ENCODE measurements at regions not wholly inside any gene's neighbourhood (a gene's known extent, or its start where the extent isn't known, plus 50 kb on each side); places are given as distances from the start of the nearest gene placed in this dataset.

DNA sequence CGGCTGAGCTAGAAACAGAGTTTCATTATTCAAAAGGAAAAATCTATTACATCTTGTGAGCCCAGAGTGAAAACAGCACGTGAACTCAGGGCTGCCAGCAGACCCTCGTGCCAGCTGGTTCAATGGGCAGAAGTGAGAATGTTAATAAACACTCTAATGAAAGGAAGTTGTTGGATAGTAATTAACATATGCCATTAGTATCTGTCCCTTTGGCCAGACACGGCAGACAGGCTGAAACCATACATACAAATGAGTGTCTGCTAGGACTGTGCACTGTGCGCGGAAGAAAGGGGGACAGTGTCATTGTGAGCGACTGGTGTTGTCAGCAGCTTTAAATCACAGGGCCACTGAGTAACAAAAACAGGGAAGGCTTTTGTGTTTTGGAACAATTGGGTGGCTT is 121.9 kb upstream of the TSC22D1 start:
- TF ChIP-seq, protein P1, sequence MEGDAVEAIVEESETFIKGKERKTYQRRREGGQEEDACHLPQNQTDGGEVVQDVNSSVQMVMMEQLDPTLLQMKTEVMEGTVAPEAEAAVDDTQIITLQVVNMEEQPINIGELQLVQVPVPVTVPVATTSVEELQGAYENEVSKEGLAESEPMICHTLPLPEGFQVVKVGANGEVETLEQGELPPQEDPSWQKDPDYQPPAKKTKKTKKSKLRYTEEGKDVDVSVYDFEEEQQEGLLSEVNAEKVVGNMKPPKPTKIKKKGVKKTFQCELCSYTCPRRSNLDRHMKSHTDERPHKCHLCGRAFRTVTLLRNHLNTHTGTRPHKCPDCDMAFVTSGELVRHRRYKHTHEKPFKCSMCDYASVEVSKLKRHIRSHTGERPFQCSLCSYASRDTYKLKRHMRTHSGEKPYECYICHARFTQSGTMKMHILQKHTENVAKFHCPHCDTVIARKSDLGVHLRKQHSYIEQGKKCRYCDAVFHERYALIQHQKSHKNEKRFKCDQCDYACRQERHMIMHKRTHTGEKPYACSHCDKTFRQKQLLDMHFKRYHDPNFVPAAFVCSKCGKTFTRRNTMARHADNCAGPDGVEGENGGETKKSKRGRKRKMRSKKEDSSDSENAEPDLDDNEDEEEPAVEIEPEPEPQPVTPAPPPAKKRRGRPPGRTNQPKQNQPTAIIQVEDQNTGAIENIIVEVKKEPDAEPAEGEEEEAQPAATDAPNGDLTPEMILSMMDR (IDR thresholded peaks at IDR 0.05 in 8 of 11, conservative IDR thresholded peaks at IDR 0.05 in 3 of 11), result no peak
- TF ChIP-seq POLR2AphosphoS5 (IDR thresholded peaks at IDR 0.05) (no peak), POLR2A (IDR thresholded peaks at IDR 0.05) (no peak)

All from spleen (tissue), 7 donors.